Mucosa of rectum (tissue), 2 donors: ENCODE measurements at regions not wholly inside any gene's neighbourhood (a gene's known extent, or its start where the extent isn't known, plus 50 kb on each side); places are given as distances from the start of the nearest gene placed in this dataset.
A peak's percentile ranks its signal among the peaks of the same experiment; 100 is the strongest.
"Not testable (repeated sequence)": the region's sequence is repeated elsewhere in the genome, so short reads cannot be mapped to it uniquely, and the experiment has no call there.

Experiments
- H3K27ac ChIP-seq, 2 donors: one replicate each; pipeline ENCODE4 v1.7.0; 2013; ENCODE audit warnings: inconsistent platforms in 2 of 2, low read depth in 2 of 2, low read length in 2 of 2
- H3K27me3 ChIP-seq, 2 donors: one replicate each; pipeline ENCODE4 v1.7.0; 2013; ENCODE audit warnings: low read length in 2 of 2; ENCODE audit not compliant: control insufficient read depth in 2 of 2, insufficient read depth in 2 of 2
- H3K36me3 ChIP-seq, 2 donors: one replicate each; pipeline ENCODE4 v1.7.0; 2013; ENCODE audit warnings: low read length in 2 of 2; ENCODE audit not compliant: control insufficient read depth in 2 of 2, insufficient read depth in 2 of 2
- H3K4me1 ChIP-seq, 2 donors: one replicate each; pipeline ENCODE4 v1.7.0; 2013; ENCODE audit warnings: low read length in 2 of 2, mild to moderate bottlenecking in 1 of 2; ENCODE audit not compliant: control insufficient read depth in 2 of 2, insufficient read depth in 2 of 2
- H3K4me3 ChIP-seq, 2 donors: one replicate each; pipeline ENCODE4 v1.7.0; 2013; ENCODE audit warnings: low read length in 2 of 2
- H3K9ac ChIP-seq, 2 donors: one replicate each; pipeline ENCODE4 v1.7.0; 2013; ENCODE audit warnings: low read length in 2 of 2, low read depth in 1 of 2, mild to moderate bottlenecking in 1 of 2
- H3K9me3 ChIP-seq, 2 donors: one replicate each; pipeline ENCODE4 v1.7.0; 2013; ENCODE audit warnings: low read length in 2 of 2; ENCODE audit not compliant: control insufficient read depth in 2 of 2
- donor health status: healthy.
- donor health status: Normal muscosa, but diverticular disease.

DNA sequence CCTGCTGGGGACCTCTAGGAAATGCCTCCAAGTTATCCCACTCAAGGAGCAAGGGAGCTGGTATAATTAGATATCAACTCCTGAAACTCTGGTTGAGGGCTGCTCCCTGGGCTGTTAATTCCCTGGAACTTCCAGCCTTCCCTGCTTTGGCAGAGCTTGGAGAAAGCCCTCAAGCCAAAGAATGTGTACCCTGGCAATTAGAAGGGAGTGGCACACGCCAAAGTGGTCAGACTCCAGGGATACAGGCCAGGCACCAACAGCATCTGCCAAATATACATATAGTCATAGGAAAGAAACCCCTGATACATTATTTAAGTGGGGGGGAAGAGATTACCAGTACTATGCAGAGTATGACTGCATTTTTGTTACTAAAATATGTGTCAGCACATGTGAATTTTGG lies 616.8 kb downstream of the BCOR start:
- Histone ChIP-seq H3K9me3 (peaks cover 0 to 2% of the 10 kb centered on the region in 2 donors), H3K27ac (no peak overlapping the region), H3K4me3 (no peak overlapping the region), H3K27me3 (peaks cover 0 to 3% of the 10 kb centered on the region in 2 donors), H3K36me3 (no peaks in the 10 kb centered on the region), H3K9ac (no peak overlapping the region), H3K4me1 (no peaks in the 10 kb centered on the region)

DNA sequence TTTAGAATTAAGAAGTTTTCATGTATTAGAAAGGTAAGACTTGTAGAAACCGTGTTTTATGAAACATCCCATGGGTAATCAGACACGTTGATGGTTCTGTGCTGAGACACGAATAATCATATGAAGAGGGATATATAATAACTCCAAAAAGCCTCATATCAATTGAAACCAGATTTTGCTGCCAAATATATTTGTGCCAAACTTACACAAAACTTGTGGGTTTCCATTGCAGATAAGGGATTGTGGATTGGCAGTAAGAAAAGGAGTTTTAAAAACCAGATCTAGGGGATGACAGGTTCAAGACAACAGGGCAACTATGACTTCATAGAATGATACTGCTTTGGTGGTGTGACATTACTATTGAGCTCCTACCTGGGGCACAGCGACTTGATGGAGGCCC lies 616.1 kb downstream of the BCOR start:
- H3K27ac ChIP-seq: no peak overlapping the region
- H3K9me3 ChIP-seq: peaks cover 0 to 2% of the 10 kb centered on the region in 2 donors
- H3K4me1 ChIP-seq: no peaks in the 10 kb centered on the region
- H3K27me3 ChIP-seq: peaks cover 0 to 3% of the 10 kb centered on the region in 2 donors
- H3K9ac ChIP-seq: no peak overlapping the region
- no peak overlapping the region for H3K4me3 ChIP-seq
- H3K36me3 ChIP-seq: no peaks in the 10 kb centered on the region

DNA sequence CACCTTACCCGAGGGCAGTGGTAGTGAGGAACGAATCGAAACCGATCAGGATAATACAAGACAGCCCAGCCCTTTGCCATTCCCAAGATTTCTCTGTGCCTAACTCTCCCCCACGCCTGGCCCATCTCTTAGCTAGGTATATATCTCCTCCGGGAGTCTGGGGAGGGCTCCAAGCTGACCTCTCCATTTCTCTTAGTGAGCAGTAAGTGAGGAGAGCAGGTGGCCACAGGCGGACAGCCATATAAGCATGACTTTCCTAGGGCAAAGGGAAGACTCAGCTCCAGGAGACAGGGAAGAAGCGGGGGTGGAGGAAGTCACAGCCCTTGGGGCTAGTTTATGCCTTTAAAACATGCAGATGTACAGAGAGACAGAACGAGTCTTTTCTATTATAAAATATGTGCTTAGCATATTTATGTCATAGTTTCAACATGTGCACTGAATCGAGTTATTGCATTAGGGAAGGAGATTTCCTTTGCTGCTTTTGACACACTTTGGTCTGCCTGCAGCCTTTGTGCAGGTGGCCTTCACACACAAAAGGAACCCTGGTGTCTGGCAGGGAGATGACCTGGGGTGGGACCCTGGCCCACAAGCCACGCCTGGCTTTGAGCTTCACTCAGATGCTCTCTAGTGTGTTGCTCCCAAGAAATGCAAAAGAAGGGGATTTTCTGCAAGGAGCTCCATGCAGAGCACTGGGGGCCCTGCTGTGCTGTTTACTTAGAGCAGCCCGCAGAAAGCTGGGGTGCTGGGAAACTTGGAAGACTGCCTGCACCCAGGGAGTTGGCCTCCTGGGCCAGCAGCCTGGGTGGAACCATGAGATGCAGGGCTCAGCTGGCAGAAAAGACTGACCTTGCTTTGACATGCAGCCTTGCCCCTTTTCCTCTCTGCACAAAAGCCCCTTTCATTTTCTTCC lies 613.3 kb downstream of the BCOR start:
- Histone ChIP-seq H3K9me3 (peaks cover 0 to 2% of the 10 kb centered on the region in 2 donors), H3K4me1 (no peaks in the 10 kb centered on the region), H3K4me3 (no peak overlapping the region), H3K27ac (no peak overlapping the region), H3K36me3 (no peaks in the 10 kb centered on the region), H3K9ac (no peak overlapping the region), H3K27me3 (peaks cover 0 to 3% of the 10 kb centered on the region in 2 donors)

DNA sequence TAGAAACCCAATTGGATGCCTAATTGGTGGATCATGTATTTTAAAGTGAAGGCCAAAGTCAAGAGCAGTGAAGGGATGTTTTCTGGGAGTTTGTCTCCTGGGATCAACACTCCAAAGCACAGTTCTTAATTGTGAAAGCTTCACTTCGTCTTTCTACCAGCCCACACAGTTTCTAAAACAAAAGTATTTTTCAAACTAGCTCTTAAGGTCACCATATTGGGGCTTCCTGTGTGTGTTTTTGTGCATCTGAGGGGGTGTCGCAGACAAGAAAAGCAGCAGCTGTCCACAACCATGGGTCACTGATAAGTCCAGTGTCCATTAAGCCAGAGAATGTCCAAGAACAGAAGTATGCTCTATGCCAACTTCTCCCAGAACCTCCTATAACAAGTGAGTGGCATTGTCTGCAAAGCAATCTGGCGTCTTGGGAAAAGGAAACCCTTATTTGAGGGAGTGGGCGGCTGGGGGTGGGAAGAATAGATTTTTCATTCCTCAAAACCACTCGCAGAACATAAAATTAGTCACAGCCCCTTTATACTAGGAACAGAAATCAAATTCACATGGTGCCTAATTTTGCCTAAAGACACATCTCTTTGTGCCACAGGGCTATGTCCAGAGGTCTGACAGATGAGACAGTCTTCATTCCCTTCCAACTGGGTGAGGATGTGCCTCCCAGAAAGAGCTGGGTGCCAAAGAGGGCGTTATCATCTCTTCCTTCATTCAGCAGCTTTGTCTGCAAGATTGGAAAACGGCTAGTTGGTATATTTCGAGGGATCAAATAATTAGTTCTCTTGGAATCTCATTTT lies 610.4 kb downstream of the BCOR start:
- Histone ChIP-seq H3K36me3 (no peaks in the 10 kb centered on the region), H3K27ac (no peak overlapping the region), H3K9me3 (peaks cover 0 to 2% of the 10 kb centered on the region in 2 donors), H3K4me1 (no peaks in the 10 kb centered on the region), H3K27me3 (no peaks in the 10 kb centered on the region), H3K4me3 (no peak overlapping the region), H3K9ac (no peak overlapping the region)

GRCh38 chrX:39487969-39488330 lies 609.8 kb downstream of the BCOR start:
- Histone ChIP-seq H3K4me1 (no peaks in the 10 kb centered on the region), H3K9ac (no peak overlapping the region), H3K9me3 (peaks cover 0 to 2% of the 10 kb centered on the region in 2 donors), H3K36me3 (no peaks in the 10 kb centered on the region), H3K27ac (no peak overlapping the region), H3K4me3 (no peak overlapping the region), H3K27me3 (no peaks in the 10 kb centered on the region)

DNA sequence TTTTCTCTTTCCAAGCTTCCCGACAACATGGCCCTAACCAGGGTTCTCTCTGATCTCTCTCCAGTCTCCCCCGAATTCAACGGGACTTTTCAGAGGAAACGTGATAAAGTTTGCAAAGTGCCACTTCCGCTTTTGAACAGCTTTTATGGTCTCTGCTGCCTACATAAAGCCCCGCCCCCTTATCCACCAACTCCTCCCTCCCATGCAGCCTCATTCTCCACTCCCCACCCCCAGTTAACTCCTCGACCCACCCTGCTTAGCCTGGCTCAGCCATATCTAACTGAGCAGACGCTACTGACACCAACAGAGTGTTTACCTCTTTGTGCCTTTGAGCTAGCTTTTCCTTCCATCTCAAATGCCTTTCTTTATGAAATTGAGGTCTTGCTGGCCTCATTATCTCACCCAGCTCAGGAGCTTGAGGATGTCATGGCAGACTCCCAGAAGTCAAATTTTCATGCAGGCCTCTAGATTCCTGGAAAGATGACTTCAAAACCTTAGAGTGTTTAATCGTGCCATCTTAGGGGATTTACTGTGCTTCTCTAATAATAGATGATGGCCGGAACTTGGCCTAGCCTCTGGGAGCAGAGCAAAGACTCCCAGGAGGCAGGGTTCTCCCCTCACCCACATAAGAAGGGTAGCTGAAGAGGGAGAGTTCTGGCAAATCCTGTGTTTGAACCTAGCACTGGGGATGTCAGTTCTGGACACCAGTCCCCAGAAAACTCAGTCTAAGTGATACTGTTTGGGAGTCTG lies 606.0 kb downstream of the BCOR start:
- Histone ChIP-seq H3K9ac (no peak overlapping the region), H3K36me3 (no peaks in the 10 kb centered on the region), H3K9me3 (no peaks in the 10 kb centered on the region), H3K4me3 (no peak overlapping the region), H3K27me3 (peaks cover 0 to 2% of the 10 kb centered on the region in 2 donors), H3K27ac (no peak overlapping the region), H3K4me1 (no peaks in the 10 kb centered on the region)

DNA sequence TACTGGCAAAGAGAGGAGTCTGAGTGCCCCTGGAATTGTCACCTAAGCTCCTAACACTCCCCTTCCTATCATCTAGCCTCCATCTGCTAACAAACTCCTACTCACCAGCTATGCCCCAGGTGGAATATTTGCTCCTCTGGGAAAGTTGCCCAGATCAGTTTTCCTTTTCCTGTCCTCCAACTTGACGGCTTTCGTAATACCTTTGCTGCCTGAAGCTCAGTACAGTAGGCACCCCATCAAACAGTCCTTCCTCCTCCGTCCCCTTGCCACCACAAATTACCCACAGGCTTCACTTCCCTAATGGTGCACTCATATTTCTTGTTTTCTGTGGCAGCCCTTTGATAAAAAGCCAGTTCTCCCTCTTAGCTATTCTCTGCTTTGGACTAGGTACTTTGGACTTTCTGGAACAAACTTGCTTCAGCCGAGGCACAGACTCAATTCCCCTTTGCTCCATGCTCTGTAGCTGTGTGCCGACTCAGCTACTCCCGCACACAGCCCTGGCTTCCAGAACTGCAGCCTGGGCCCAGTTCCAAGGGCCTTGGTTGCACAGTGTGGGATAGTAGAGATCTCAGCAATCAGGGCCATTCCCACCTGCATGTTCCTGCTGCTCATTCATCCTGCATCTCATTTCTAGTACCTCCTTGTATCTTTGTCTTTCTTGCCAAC lies 605.1 kb downstream of the BCOR start:
- H3K36me3 ChIP-seq: no peaks in the 10 kb centered on the region
- H3K9me3 ChIP-seq: no peaks in the 10 kb centered on the region
- H3K4me3 ChIP-seq: no peak overlapping the region
- H3K4me1 ChIP-seq: no peaks in the 10 kb centered on the region
- no peak overlapping the region for H3K9ac ChIP-seq
- H3K27ac ChIP-seq: peak overlapping the region in 1 of 2 donors; percentile 3
- H3K27me3 ChIP-seq: peaks cover 0 to 2% of the 10 kb centered on the region in 2 donors

GRCh38 chrX:39493168-39493567 lies 604.6 kb downstream of the BCOR start:
- H3K9ac ChIP-seq: no peak overlapping the region
- H3K27ac ChIP-seq: no peak overlapping the region
- no peaks in the 10 kb centered on the region for H3K36me3 ChIP-seq
- peaks cover 0 to 2% of the 10 kb centered on the region in 2 donors for H3K27me3 ChIP-seq
- H3K9me3 ChIP-seq: no peaks in the 10 kb centered on the region
- no peak overlapping the region for H3K4me3 ChIP-seq
- no peaks in the 10 kb centered on the region for H3K4me1 ChIP-seq

DNA sequence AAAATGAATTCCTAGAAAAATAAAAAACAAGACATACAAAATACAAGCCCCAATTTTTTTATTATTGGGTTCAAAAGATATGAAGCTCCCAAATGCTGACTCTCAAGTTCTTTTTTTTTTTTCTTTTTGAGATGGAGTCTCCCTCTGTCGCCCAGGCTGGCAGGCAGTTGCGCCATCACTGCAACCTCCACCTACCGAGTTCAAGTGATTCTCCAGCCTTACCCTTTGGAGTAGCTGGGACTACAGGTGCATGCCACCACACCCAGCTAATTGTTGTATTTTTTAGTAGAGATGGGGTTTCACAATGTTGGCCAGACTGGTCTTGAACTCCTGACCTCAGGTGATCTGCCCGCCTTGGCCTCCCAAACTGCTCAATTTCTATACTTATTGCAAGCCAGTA lies 600.6 kb downstream of the BCOR start:
- H3K27ac ChIP-seq, H3K9ac ChIP-seq, H3K27me3 ChIP-seq, H3K36me3 ChIP-seq, H3K4me3 ChIP-seq, H3K4me1 ChIP-seq, H3K9me3 ChIP-seq: not testable (repeated sequence)
